Sigmoid colon (tissue), 6 donors: ENCODE measurements at regions not wholly inside any gene's neighbourhood (a gene's known extent, or its start where the extent isn't known, plus 50 kb on each side); places are given as distances from the start of the nearest gene placed in this dataset.

ENCODE experiments used
- DNase-seq: peaks from one replicate; pipeline ENCODE4 v3.0.0-alpha.2; 2019
- H3K27ac ChIP-seq, 4 donors: fragments of 200-600 bp; sonication (generic); one replicate each; pipeline ENCODE4 v1.5.1; 2016 to 2019; ENCODE audit warnings: mild to moderate bottlenecking in 1 of 4
- H3K27me3 ChIP-seq, 3 donors: fragments of 200-600 bp; sonication (generic); one replicate each; pipeline ENCODE4 v1.5.1; 2019; ENCODE audit warnings: mild to moderate bottlenecking in 1 of 3
- H3K36me3 ChIP-seq, 4 donors: fragments of 200-600 bp; sonication (generic); one replicate each; pipeline ENCODE4 v1.5.1; 2016 to 2019
- H3K4me1 ChIP-seq, 4 donors: fragments of 200-600 bp; sonication (generic); one replicate each; pipeline ENCODE4 v1.5.1; 2017 to 2019
- H3K4me3 ChIP-seq, 4 donors: fragments of 200-600 bp; sonication (generic); one replicate each; pipeline ENCODE4 v1.5.1; 2017 to 2019; ENCODE audit warnings: mild to moderate bottlenecking in 2 of 4, moderate library complexity in 1 of 4
- H3K9me3 ChIP-seq, 4 donors: fragments of 200-600 bp in 3 of 4; sonication (generic) in 3 of 4; one replicate each; pipeline versions ENCODE4 v1.5.1 to v1.6.1; 2013 to 2019
- EP300 ChIP-seq, 4 donors: sonication (generic); formaldehyde crosslinking; IDR thresholded peaks; one replicate each; pipeline ENCODE4 v1.6.1; 2017; ENCODE audit warnings: antibody characterized with exemption in 4 of 4
- POLR2A ChIP-seq, 2 donors: fragments of 450-650 bp; IDR thresholded peaks; one replicate each; pipeline ENCODE4 v1.6.1; 2016; ENCODE audit warnings: antibody characterized with exemption in 2 of 2, mild to moderate bottlenecking in 2 of 2, moderate library complexity in 2 of 2
- POLR2AphosphoS5 ChIP-seq, 4 donors: sonication (generic); formaldehyde crosslinking; IDR thresholded peaks; one replicate each; pipeline ENCODE4 v1.6.1; 2017; ENCODE audit warnings: antibody characterized with exemption in 4 of 4
- WGBS, 2 donors: extraction: QIAGEN DNeasy Blood & Tissue Kit; methylation state at CpG; one replicate each; pipeline ENCODE4 v1.1.7; 2013; 5-methylcytosine and 5-hydroxymethylcytosine counted together
- intact Hi-C: fragments of 100-400 bp; cut with DNase I; formaldehyde crosslinking; loops from one replicate; pipeline ENCODE4 v1.15.1; 2023
- TF ChIP-seq, protein P1 (sequence below), 4 experiments: fragments of 450-650 bp in 3 of 4; fragments of 200-600 bp in 1 of 4; IDR thresholded peaks; one replicate each; pipeline ENCODE4 v1.5.1; 2016 to 2019; ENCODE audit warnings: antibody characterized with exemption in 4 of 4, mild to moderate bottlenecking in 3 of 4, moderate library complexity in 2 of 4
- donor health status: healthy with polysubstance abuse.
- donor health status: healthy.

- TF ChIP-seq, protein P1, sequence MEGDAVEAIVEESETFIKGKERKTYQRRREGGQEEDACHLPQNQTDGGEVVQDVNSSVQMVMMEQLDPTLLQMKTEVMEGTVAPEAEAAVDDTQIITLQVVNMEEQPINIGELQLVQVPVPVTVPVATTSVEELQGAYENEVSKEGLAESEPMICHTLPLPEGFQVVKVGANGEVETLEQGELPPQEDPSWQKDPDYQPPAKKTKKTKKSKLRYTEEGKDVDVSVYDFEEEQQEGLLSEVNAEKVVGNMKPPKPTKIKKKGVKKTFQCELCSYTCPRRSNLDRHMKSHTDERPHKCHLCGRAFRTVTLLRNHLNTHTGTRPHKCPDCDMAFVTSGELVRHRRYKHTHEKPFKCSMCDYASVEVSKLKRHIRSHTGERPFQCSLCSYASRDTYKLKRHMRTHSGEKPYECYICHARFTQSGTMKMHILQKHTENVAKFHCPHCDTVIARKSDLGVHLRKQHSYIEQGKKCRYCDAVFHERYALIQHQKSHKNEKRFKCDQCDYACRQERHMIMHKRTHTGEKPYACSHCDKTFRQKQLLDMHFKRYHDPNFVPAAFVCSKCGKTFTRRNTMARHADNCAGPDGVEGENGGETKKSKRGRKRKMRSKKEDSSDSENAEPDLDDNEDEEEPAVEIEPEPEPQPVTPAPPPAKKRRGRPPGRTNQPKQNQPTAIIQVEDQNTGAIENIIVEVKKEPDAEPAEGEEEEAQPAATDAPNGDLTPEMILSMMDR (IDR thresholded peaks at IDR 0.05), result no peak
- no peak for TF ChIP-seq POLR2A (IDR thresholded peaks at IDR 0.05)
- TF ChIP-seq EP300 (IDR thresholded peaks at IDR 0.05), result no peak
- no peak for TF ChIP-seq POLR2AphosphoS5 (IDR thresholded peaks at IDR 0.05)
- 83 to 87% methylated on average over 2 of the region's 2 CpGs for WGBS, 2 donors
- DNase-seq, result no peak
- peaks cover 0 to 2% (median 0%) of the 10 kb centered on the region in 4 donors for H3K9me3 ChIP-seq
- no peak overlapping the region for H3K27ac ChIP-seq
- H3K36me3 ChIP-seq, result no peaks in the 10 kb centered on the region
- no peaks in the 10 kb centered on the region for H3K27me3 ChIP-seq
- H3K4me1 ChIP-seq, result no peaks in the 10 kb centered on the region
- intact Hi-C loops, result no loop called here
- H3K4me3 ChIP-seq, result no peak overlapping the region
Measured at GRCh38 chr14:86604561-86604960, 1074.6 kb downstream of the FLRT2 start.

GRCh38 chr14:86602263-86602662 is 1072.3 kb downstream of the FLRT2 start:
- DNase-seq, result no peak
- no peak for TF ChIP-seq POLR2A (IDR thresholded peaks at IDR 0.05)
- Histone ChIP-seq H3K4me3 (no peak overlapping the region), H3K4me1 (no peaks in the 10 kb centered on the region), H3K9me3 (peaks cover 0 to 2% (median 0%) of the 10 kb centered on the region in 4 donors), H3K27ac (no peak overlapping the region), H3K27me3 (no peaks in the 10 kb centered on the region), H3K36me3 (no peaks in the 10 kb centered on the region)
- WGBS, 2 donors, result 69 to 80% methylated on average over 3 of the region's 3 CpGs
- intact Hi-C loops, result no loop called here

- Histone ChIP-seq H3K36me3 (no peaks in the 10 kb centered on the region), H3K27me3 (no peaks in the 10 kb centered on the region), H3K9me3 (peaks cover 0 to 2% (median 0%) of the 10 kb centered on the region in 4 donors), H3K4me3 (no peak overlapping the region), H3K4me1 (no peaks in the 10 kb centered on the region), H3K27ac (no peak overlapping the region)
- TF ChIP-seq POLR2AphosphoS5 (IDR thresholded peaks at IDR 0.05), result no peak
- TF ChIP-seq EP300 (IDR thresholded peaks at IDR 0.05), result no peak
- TF ChIP-seq, protein P1 (IDR thresholded peaks at IDR 0.05), result no peak
- TF ChIP-seq POLR2A (IDR thresholded peaks at IDR 0.05), result no peak
- intact Hi-C loops, result no loop called here
- WGBS, 2 donors, result 88 to 89% methylated on average over 2 of the region's 2 CpGs
- no peak for DNase-seq
Measured at GRCh38 chr14:86601813-86602212, 1071.9 kb downstream of the FLRT2 start.

DNA sequence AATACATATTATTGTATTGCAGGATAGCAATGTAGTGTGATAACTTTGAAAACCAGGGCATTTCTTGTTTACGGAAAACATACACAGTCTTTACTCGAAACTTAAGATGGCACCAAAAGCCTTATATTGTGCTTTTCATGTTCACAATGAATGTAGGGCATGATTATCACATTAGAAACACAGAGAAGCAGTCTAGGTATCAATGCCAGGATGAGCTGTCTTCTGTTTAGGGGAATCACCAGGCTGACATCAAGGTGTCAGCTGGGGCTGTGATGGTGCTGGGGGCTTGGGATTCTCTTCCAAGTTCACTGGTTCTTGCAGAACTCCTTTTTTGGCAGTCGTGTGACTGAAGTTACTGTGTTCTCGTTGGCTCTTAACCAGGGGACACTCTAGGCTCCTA is 1067.3 kb downstream of the FLRT2 start:
- H3K4me3 ChIP-seq, result no peak overlapping the region
- H3K4me1 ChIP-seq, result no peaks in the 10 kb centered on the region
- H3K36me3 ChIP-seq, result no peaks in the 10 kb centered on the region
- TF ChIP-seq, protein P1 (IDR thresholded peaks at IDR 0.05), result no peak
- no peak for TF ChIP-seq POLR2AphosphoS5 (IDR thresholded peaks at IDR 0.05)
- TF ChIP-seq POLR2A (IDR thresholded peaks at IDR 0.05), result no peak
- TF ChIP-seq EP300 (IDR thresholded peaks at IDR 0.05), result no peak
- DNase-seq, result no peak
- WGBS, 2 donors, result 85 to 88% methylated on average over 4 of the region's 4 CpGs
- intact Hi-C loops, result no loop called here
- no peaks in the 10 kb centered on the region for H3K9me3 ChIP-seq
- H3K27ac ChIP-seq, result no peak overlapping the region
- H3K27me3 ChIP-seq, result no peaks in the 10 kb centered on the region

DNA sequence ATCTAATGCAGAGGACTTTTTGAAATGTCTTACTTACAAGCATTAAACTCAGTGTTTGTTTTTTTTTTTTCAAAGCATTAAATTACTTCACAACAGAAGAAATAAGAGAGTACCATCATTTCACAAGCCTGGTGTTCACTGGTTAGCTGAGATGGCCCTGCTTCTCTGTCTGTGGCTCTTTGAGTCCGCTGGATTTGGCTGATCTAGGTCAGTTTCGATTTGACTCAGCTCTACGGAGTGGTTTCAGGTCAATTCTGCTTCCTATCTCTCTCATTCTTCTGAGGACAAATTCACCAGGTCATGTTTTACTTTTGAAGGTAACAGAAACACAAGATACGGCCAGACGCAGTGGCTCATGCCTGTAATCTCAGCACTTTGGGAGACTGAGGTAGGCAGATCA is 1066.1 kb downstream of the FLRT2 start:
- H3K4me1 ChIP-seq, result no peaks in the 10 kb centered on the region
- no peaks in the 10 kb centered on the region for H3K27me3 ChIP-seq
- WGBS, 2 donors, result 85 to 91% methylated on average over 5 of the region's 5 CpGs
- intact Hi-C loops, result no loop called here
- no peaks in the 10 kb centered on the region for H3K36me3 ChIP-seq
- TF ChIP-seq EP300 (IDR thresholded peaks at IDR 0.05) (no peak), POLR2A (IDR thresholded peaks at IDR 0.05) (no peak), POLR2AphosphoS5 (IDR thresholded peaks at IDR 0.05) (no peak)
- TF ChIP-seq, protein P1 (IDR thresholded peaks at IDR 0.05), result no peak
- no peak overlapping the region for H3K4me3 ChIP-seq
- no peak overlapping the region for H3K27ac ChIP-seq
- no peaks in the 10 kb centered on the region for H3K9me3 ChIP-seq
- DNase-seq, result no peak
